ENCODE measurements at regions not wholly inside any gene's neighbourhood (a gene's known extent, or its start where the extent isn't known, plus 50 kb on each side); places are given as distances from the start of the nearest gene placed in this dataset.

DNA sequence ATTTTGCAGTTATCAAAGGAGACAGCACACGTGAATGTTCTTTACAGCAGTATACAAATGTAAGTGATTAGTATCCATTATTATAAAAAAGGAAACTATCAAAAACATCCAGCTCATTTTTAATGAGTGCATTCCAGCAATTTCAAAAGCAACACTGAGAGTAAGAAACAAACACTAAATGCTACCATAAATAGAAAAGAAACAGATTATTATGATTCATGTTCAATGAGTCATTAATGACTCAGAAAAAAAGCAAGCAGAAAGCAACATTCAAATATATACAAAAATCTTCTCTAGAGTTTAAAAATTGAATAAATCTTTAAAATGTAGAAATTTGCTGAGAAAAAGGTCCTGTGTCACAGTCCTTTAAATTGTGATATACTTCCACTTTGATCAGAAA lies 346.5 kb upstream of the FMR1 start:
- no peaks in the 10 kb centered on the region for H3K27me3 ChIP-seq (ENCODE audit: insufficient read depth, low read length)
- no peaks in the 10 kb centered on the region for H3K4me1 ChIP-seq (ENCODE audit: insufficient read depth, low read length)
- H3K9ac ChIP-seq (ENCODE audit: low read depth, low read length): no peak overlapping the region
- no peaks in the 10 kb centered on the region for H3K36me3 ChIP-seq (ENCODE audit: insufficient read depth, low read length)
- no peak overlapping the region for H3K4me3 ChIP-seq (ENCODE audit: low read length)
- H3K9me3 ChIP-seq (ENCODE audit: insufficient read depth, low read depth, low read length): no peaks in the 10 kb centered on the region
- no peak overlapping the region for H3K27ac ChIP-seq (ENCODE audit: low read depth, low read length)
- no CpG with 5 or more reads among the region's 1 CpG for WGBS

DNA sequence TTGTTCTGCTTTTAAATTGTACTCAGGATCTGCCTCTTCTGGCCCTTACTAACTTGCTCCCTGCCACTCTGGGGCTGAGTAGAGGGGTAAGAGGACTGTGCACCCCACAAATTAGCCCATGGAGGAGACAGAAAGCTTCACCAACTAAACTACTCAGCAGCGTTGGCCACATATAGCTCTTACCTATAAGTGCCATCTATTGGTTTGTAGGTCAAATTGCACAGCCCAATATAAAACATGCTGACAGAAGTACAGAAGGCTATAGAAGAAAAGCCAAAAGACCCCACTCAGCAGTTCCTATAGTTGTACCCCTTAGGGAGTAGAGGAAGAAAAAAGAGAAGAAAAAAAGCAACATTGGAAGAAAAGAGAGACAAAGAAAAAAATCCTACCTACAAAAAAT lies 341.2 kb upstream of the FMR1 start:
- H3K27ac ChIP-seq (ENCODE audit: low read depth, low read length): no peak overlapping the region
- H3K4me1 ChIP-seq (ENCODE audit: insufficient read depth, low read length): no peaks in the 10 kb centered on the region
- H3K9me3 ChIP-seq (ENCODE audit: insufficient read depth, low read depth, low read length): no peaks in the 10 kb centered on the region
- H3K27me3 ChIP-seq (ENCODE audit: insufficient read depth, low read length): no peaks in the 10 kb centered on the region
- H3K4me3 ChIP-seq (ENCODE audit: low read length): no peak overlapping the region
- WGBS: 67% methylated on average over 1 of the region's 1 CpG
- H3K9ac ChIP-seq (ENCODE audit: low read depth, low read length): no peak overlapping the region
- H3K36me3 ChIP-seq (ENCODE audit: insufficient read depth, low read length): no peaks in the 10 kb centered on the region

DNA sequence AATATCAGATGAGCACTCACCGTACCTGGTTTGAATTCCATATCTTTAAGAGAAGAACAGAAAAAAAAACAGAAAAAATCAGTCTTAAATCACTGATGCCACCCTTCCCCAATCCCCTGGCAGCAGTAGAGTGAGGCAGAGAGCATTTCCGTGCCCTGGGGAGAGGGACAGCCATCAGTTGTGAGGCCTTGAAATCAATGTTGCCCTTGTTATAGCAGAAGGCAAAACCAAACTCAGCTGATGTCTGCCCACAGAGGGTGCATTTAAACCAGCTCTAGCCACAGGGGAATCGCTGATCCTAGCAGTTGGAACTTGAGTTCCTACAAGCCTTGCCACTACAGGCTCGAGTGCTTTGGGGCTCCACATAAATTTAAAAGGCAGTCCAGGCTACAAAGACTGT lies 338.5 kb upstream of the FMR1 start:
- WGBS: 80% methylated on average over 4 of the region's 4 CpGs
- H3K9me3 ChIP-seq (ENCODE audit: insufficient read depth, low read depth, low read length): no peaks in the 10 kb centered on the region
- no peaks in the 10 kb centered on the region for H3K27me3 ChIP-seq (ENCODE audit: insufficient read depth, low read length)
- H3K4me3 ChIP-seq (ENCODE audit: low read length): no peak overlapping the region
- no peaks in the 10 kb centered on the region for H3K36me3 ChIP-seq (ENCODE audit: insufficient read depth, low read length)
- H3K9ac ChIP-seq (ENCODE audit: low read depth, low read length): no peak overlapping the region
- no peaks in the 10 kb centered on the region for H3K4me1 ChIP-seq (ENCODE audit: insufficient read depth, low read length)
- no peak overlapping the region for H3K27ac ChIP-seq (ENCODE audit: low read depth, low read length)

DNA sequence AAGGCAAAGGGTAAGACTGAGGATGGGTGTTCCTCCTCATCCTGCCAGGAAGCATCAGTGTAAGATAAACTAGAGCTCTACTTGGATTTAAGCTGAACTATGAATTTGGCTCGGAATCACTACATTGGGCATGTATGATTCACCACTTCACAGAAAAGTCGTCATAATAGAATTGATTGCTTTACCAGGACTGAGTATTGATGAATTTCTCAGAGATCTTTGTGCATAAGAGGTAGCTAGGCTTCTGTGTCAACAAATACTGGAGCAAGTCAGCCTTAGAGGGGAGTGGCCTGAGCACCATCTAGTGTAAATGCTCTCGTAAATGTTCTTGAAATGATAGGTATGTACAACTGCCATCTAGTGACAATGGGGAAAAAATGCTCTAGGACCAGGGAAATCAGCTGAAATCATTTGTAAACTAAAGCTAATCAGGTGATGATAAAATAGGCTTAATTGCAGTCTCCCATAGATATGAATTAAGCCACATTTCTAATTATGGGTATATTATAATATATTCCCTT lies 309.5 kb upstream of the FMR1 start:
- WGBS: 71% methylated on average over 3 of the region's 3 CpGs
- H3K9me3 ChIP-seq (ENCODE audit: insufficient read depth, low read depth, low read length): no peaks in the 10 kb centered on the region
- H3K4me3 ChIP-seq (ENCODE audit: low read length): no peak overlapping the region
- H3K9ac ChIP-seq (ENCODE audit: low read depth, low read length): no peak overlapping the region
- H3K27ac ChIP-seq (ENCODE audit: low read depth, low read length): no peak overlapping the region
- no peaks in the 10 kb centered on the region for H3K27me3 ChIP-seq (ENCODE audit: insufficient read depth, low read length)
- no peaks in the 10 kb centered on the region for H3K4me1 ChIP-seq (ENCODE audit: insufficient read depth, low read length)
- no peaks in the 10 kb centered on the region for H3K36me3 ChIP-seq (ENCODE audit: insufficient read depth, low read length)

DNA sequence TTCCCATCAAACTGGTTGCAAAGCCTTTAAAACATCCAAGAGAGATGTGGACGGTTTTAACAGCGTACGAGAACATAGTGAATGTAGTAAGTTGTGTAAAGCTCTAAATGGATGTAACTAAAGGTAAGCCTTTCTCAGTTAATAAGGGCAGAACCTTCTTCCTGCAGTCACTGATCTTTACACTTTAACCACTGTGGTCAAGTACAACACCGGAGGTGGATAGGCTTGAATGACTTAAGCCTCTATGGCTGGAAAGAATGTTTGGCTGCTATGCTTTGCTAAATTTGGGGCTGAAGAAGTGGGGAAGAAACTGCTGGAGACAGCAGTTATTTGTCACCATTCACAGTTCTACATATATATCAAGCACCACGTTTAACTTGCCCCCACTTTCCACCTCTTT lies 285.1 kb upstream of the FMR1 start:
- no peak overlapping the region for H3K27ac ChIP-seq (ENCODE audit: low read depth, low read length)
- H3K4me3 ChIP-seq (ENCODE audit: low read length): no peak overlapping the region
- no peaks in the 10 kb centered on the region for H3K4me1 ChIP-seq (ENCODE audit: insufficient read depth, low read length)
- no peaks in the 10 kb centered on the region for H3K36me3 ChIP-seq (ENCODE audit: insufficient read depth, low read length)
- 88% methylated on average over 4 of the region's 5 CpGs for WGBS
- H3K9ac ChIP-seq (ENCODE audit: low read depth, low read length): no peak overlapping the region
- no peaks in the 10 kb centered on the region for H3K9me3 ChIP-seq (ENCODE audit: insufficient read depth, low read depth, low read length)
- H3K27me3 ChIP-seq (ENCODE audit: insufficient read depth, low read length): no peaks in the 10 kb centered on the region

DNA sequence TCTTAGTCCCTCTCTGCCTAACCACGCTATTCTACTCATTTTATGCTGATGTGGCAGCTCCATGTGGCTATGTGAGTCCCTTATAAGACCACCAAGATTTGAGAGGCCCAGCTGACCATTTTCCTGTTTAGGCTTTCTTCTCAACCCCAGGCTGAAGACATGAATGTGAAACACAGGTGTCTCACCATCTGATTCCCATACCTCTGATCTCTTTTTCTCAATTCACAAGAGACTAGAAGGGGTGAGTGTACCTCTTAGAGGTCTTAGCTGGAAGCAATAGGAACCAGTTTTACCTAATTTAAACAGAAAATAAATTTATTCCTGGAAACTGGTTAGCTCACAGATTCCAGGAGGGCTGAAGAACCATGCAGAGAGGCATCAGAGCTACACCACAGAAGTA lies 276.5 kb upstream of the FMR1 start:
- H3K27me3 ChIP-seq (ENCODE audit: insufficient read depth, low read length): no peaks in the 10 kb centered on the region
- no peaks in the 10 kb centered on the region for H3K4me1 ChIP-seq (ENCODE audit: insufficient read depth, low read length)
- no peaks in the 10 kb centered on the region for H3K36me3 ChIP-seq (ENCODE audit: insufficient read depth, low read length)
- no peak overlapping the region for H3K9ac ChIP-seq (ENCODE audit: low read depth, low read length)
- WGBS: 86% methylated on average over 1 of the region's 1 CpG
- no peak overlapping the region for H3K27ac ChIP-seq (ENCODE audit: low read depth, low read length)
- no peak overlapping the region for H3K4me3 ChIP-seq (ENCODE audit: low read length)
- H3K9me3 ChIP-seq (ENCODE audit: insufficient read depth, low read depth, low read length): no peaks in the 10 kb centered on the region

DNA sequence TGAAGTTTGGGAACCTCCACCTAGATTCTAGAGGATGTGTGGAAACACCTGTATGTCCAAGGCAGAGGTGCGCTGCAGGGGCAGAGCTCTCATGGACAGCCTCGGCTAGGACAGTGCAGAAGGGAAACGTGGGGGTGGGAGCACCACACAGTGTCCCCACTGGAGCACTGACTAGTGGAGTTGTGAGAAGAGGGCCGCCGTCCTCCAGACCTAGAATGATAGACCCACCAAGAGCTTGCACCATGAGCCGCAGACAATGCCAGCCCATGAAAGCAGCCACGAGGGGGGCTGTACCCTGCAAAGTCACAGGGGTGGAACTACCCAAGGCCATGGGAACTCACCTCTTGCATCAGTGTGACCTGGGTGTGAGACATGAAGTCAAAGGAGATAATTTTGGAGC lies 274.5 kb upstream of the FMR1 start:
- Histone ChIP-seq H3K4me1 (ENCODE audit: insufficient read depth, low read length) (no peaks in the 10 kb centered on the region), H3K9ac (ENCODE audit: low read depth, low read length) (no peak overlapping the region), H3K36me3 (ENCODE audit: insufficient read depth, low read length) (no peaks in the 10 kb centered on the region), H3K27me3 (ENCODE audit: insufficient read depth, low read length) (no peaks in the 10 kb centered on the region), H3K9me3 (ENCODE audit: insufficient read depth, low read depth, low read length) (no peaks in the 10 kb centered on the region), H3K27ac (ENCODE audit: low read depth, low read length) (no peak overlapping the region), H3K4me3 (ENCODE audit: low read length) (no peak overlapping the region)
- 89% methylated on average over 7 of the region's 7 CpGs for WGBS

DNA sequence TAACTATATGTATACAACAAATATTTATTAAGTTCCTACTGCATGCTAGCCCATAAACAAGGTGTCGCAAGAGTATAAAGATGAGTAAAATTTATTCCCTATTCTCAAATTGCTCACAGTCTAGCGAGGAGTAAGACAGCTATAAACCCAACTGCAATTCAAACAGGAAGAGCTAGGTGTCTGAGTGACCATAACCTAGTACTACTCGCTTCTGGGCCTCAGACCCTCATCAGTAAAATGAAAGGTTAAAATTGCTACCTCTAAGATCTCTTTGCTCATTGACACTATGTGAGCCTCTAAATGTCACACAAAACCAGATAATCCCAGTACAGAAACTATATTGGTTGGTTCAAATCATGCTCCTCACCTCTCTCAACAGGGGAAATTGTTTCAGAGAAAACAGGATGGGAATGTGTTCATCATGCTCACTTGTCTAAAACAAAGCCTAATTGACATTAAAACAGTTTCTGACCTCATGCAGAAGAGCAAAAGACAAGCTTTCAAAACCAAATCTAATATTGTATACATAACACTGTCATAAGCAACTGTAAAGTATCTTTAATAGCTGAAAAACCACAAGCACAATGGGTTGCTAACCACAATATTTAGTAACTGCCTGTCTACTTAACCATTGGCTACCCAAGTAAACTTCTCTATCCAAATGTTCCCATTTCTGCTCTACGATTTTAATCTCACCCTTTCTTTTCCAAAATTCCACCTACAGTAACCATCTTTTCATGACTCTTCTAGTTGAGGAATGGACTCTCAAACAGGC lies 264.6 kb upstream of the FMR1 start:
- H3K27ac ChIP-seq (ENCODE audit: low read depth, low read length): no peak overlapping the region
- H3K9ac ChIP-seq (ENCODE audit: low read depth, low read length): no peak overlapping the region
- no peaks in the 10 kb centered on the region for H3K36me3 ChIP-seq (ENCODE audit: insufficient read depth, low read length)
- no peaks in the 10 kb centered on the region for H3K4me1 ChIP-seq (ENCODE audit: insufficient read depth, low read length)
- H3K4me3 ChIP-seq (ENCODE audit: low read length): no peak overlapping the region
- 68% methylated on average over 3 of the region's 4 CpGs for WGBS
- no peaks in the 10 kb centered on the region for H3K27me3 ChIP-seq (ENCODE audit: insufficient read depth, low read length)
- no peaks in the 10 kb centered on the region; the same call in 1 of the 2 replicates for H3K9me3 ChIP-seq (ENCODE audit: insufficient read depth, low read depth, low read length)

DNA sequence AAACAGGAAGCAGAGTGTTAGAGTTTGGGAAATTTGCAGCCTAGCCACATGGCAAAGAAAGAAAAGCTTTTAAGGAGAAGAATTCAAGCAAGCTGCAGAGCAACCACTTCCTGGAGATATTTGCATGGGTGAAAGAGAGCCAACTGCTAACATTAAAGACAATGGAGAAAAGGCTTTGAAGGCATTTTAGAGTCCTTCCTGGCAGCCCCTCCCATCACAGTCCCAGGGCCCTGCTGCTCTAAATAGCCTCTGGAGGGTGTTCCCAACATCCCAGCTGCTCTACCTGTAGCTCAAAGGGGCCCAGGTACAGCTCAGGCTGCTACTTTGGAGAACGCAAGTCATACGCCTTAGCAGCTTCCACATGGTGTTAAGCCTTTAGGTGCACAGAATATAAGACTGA lies 235.9 kb upstream of the FMR1 start:
- 80% methylated on average over 2 of the region's 2 CpGs for WGBS
- H3K36me3 ChIP-seq (ENCODE audit: insufficient read depth, low read length): no peaks in the 10 kb centered on the region
- no peak overlapping the region for H3K4me3 ChIP-seq (ENCODE audit: low read length)
- H3K9ac ChIP-seq (ENCODE audit: low read depth, low read length): no peak overlapping the region
- H3K9me3 ChIP-seq (ENCODE audit: insufficient read depth, low read depth, low read length): no peaks in the 10 kb centered on the region
- peaks cover 96% of the 10 kb centered on the region for H3K27me3 ChIP-seq (ENCODE audit: insufficient read depth, low read length)
- no peaks in the 10 kb centered on the region for H3K4me1 ChIP-seq (ENCODE audit: insufficient read depth, low read length)
- no peak overlapping the region for H3K27ac ChIP-seq (ENCODE audit: low read depth, low read length)

DNA sequence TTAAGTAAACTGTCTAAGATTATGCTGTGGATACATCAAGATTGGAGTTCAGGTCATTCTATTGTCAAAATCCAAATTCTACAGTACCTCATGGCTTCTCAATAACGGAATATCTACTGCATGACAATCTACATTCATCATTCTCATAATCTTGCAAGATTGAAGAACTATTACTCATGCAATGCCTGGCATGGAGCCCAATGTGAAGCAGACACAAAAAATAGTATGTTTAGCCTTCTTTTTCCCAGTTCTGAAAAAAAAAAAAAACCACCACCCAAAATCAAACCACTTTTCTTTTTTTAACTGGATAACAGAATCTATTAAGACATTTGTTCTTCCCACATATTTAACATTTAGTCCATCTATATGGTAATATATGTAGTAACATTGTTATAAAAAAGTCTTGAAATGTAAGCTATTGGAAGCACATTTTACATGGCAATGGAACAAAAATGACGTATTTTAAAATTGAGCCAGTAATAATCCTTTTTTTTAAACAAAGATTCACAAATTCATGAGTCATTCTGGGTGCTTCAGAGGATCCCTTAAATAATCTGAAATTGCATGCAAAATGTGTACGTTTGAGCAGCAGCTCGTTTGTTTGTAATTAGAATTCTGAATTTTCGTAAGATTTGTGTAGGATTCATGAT lies 232.2 kb upstream of the FMR1 start:
- no peaks in the 10 kb centered on the region for H3K36me3 ChIP-seq (ENCODE audit: insufficient read depth, low read length)
- H3K4me3 ChIP-seq (ENCODE audit: low read length): no peak overlapping the region
- H3K4me1 ChIP-seq (ENCODE audit: insufficient read depth, low read length): no peaks in the 10 kb centered on the region; the same call in 1 of the 2 replicates
- no peak overlapping the region for H3K9ac ChIP-seq (ENCODE audit: low read depth, low read length)
- no peak overlapping the region for H3K27ac ChIP-seq (ENCODE audit: low read depth, low read length)
- H3K27me3 ChIP-seq (ENCODE audit: insufficient read depth, low read length): peaks cover 89% of the 10 kb centered on the region
- WGBS: 73% methylated on average over 4 of the region's 5 CpGs
- H3K9me3 ChIP-seq (ENCODE audit: insufficient read depth, low read depth, low read length): no peaks in the 10 kb centered on the region

DNA sequence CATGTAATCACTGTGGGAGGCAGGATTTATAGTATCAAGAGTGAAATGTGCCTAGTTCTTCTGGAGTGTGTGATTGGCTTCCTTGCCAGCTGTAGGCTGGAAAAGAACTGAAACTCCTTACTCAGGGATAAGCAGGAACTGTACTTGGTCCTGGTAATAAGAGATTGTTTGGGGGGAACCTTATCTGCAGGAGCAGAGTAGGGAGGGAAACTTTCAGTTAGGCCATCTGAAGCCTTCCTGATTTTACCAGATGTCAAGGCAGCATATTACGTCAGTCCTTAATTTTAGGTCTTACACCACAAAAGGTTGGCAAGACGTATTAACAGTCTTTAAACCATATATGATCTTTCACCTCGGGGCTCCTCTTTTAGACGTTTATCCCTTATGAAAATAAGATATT lies 231.5 kb upstream of the FMR1 start:
- WGBS: 96% methylated on average over 3 of the region's 4 CpGs
- Histone ChIP-seq H3K9ac (ENCODE audit: low read depth, low read length) (no peak overlapping the region), H3K36me3 (ENCODE audit: insufficient read depth, low read length) (no peaks in the 10 kb centered on the region), H3K4me3 (ENCODE audit: low read length) (no peak overlapping the region), H3K9me3 (ENCODE audit: insufficient read depth, low read depth, low read length) (no peaks in the 10 kb centered on the region), H3K4me1 (ENCODE audit: insufficient read depth, low read length) (no peaks in the 10 kb centered on the region; the same call in 1 of the 2 replicates), H3K27ac (ENCODE audit: low read depth, low read length) (no peak overlapping the region), H3K27me3 (ENCODE audit: insufficient read depth, low read length) (peaks cover 84% of the 10 kb centered on the region)
